ENCODE measurements at regions not wholly inside any gene's neighbourhood (a gene's known extent, or its start where the extent isn't known, plus 50 kb on each side); places are given as distances from the start of the nearest gene placed in this dataset.

DNA sequence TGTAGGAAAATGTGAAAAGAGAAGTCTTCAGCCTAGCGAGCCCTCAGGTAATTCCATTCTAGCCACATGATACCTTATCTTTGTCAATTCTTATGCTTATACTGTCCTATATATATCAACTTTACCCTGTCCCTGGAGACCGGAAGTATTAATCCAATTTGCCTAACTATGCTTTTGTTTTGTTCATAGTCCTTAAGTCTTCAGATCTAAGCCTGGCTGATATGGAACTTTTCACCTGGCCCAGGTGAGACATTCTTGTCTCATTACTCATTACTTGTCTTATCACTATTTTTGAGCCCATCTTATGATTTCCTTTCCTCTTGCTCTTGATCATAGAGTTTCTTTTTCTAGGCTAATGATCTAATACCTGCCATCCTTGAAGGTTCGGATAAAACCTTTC is 194.1 kb upstream of the FANCL start:
- TF ChIP-seq POLR2A (IDR thresholded peaks at IDR 0.05) (no peak), EP300 (IDR thresholded peaks at IDR 0.05) (no peak)
- TF ChIP-seq, protein P1, sequence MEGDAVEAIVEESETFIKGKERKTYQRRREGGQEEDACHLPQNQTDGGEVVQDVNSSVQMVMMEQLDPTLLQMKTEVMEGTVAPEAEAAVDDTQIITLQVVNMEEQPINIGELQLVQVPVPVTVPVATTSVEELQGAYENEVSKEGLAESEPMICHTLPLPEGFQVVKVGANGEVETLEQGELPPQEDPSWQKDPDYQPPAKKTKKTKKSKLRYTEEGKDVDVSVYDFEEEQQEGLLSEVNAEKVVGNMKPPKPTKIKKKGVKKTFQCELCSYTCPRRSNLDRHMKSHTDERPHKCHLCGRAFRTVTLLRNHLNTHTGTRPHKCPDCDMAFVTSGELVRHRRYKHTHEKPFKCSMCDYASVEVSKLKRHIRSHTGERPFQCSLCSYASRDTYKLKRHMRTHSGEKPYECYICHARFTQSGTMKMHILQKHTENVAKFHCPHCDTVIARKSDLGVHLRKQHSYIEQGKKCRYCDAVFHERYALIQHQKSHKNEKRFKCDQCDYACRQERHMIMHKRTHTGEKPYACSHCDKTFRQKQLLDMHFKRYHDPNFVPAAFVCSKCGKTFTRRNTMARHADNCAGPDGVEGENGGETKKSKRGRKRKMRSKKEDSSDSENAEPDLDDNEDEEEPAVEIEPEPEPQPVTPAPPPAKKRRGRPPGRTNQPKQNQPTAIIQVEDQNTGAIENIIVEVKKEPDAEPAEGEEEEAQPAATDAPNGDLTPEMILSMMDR (IDR thresholded peaks at IDR 0.05): no peak
